Non-pigmented ciliary epithelial cell (primary cell): ENCODE measurements at regions not wholly inside any gene's neighbourhood (a gene's known extent, or its start where the extent isn't known, plus 50 kb on each side); places are given as distances from the start of the nearest gene placed in this dataset.

ENCODE experiments used
- DNase-seq: peaks from one replicate; pipeline ENCODE4 v3.0.0-alpha.2; 2010; ENCODE audit warnings: low read depth

- DNase-seq: no peak
These were observed 135.3 kb upstream of the KCNG1 start for GRCh38 chr20:51158226-51158625.

GRCh38 chr20:51156041-51156982 lies 133.4 kb upstream of the KCNG1 start:
- no peak for DNase-seq

- no peak for DNase-seq
These were observed 132.1 kb upstream of the KCNG1 start for GRCh38 chr20:51154708-51155690.

- no peak for DNase-seq
These were observed 131.2 kb upstream of the KCNG1 start for GRCh38 chr20:51153867-51154707.

GRCh38 chr20:51148941-51149340 lies 126.0 kb upstream of the KCNG1 start:
- DNase-seq: no peak

- DNase-seq: no peak
These were observed 121.6 kb upstream of the KCNG1 start for GRCh38 chr20:51144476-51144875.

GRCh38 chr20:51143652-51144051 lies 120.7 kb upstream of the KCNG1 start:
- no peak for DNase-seq

GRCh38 chr20:51142448-51142847 lies 119.5 kb upstream of the KCNG1 start:
- no peak for DNase-seq

GRCh38 chr20:51140671-51141070 lies 117.8 kb upstream of the KCNG1 start:
- DNase-seq: no peak

GRCh38 chr20:51139891-51140290 lies 117.0 kb upstream of the KCNG1 start:
- DNase-seq: no peak

- DNase-seq: no peak
These were observed 115.7 kb upstream of the KCNG1 start for GRCh38 chr20:51138576-51138975.

- DNase-seq: no peak
These were observed 114.6 kb upstream of the KCNG1 start for GRCh38 chr20:51137461-51137860.

GRCh38 chr20:51135926-51136715 lies 113.2 kb upstream of the KCNG1 start:
- no peak for DNase-seq

GRCh38 chr20:51134405-51134804 lies 111.5 kb upstream of the KCNG1 start:
- no peak for DNase-seq

GRCh38 chr20:51132279-51132678 lies 109.4 kb upstream of the KCNG1 start:
- no peak for DNase-seq

- no peak for DNase-seq
These were observed 108.9 kb upstream of the KCNG1 start for GRCh38 chr20:51131811-51132210.

- no peak for DNase-seq
These were observed 106.4 kb upstream of the KCNG1 start for GRCh38 chr20:51129147-51129776.

GRCh38 chr20:51128198-51128597 lies 105.3 kb upstream of the KCNG1 start:
- DNase-seq: peak; percentile 89

- DNase-seq: no peak
These were observed 104.8 kb upstream of the KCNG1 start for GRCh38 chr20:51127713-51128112.

- DNase-seq: no peak
These were observed 103.4 kb upstream of the KCNG1 start for GRCh38 chr20:51126337-51126736.
